ENCODE measurements at regions not wholly inside any gene's neighbourhood (a gene's known extent, or its start where the extent isn't known, plus 50 kb on each side); places are given as distances from the start of the nearest gene placed in this dataset.

GRCh38 chr13:61756031-61756430 lies 340.4 kb upstream of the PCDH20 start:
- no peak for TF ChIP-seq CTCF (IDR thresholded peaks at IDR 0.05; ENCODE audit: low read depth, low read length, poor library complexity, severe bottlenecking)
- TF ChIP-seq EZH2phosphoT487 (IDR thresholded peaks at IDR 0.05; ENCODE audit: borderline replicate concordance, low read length): no peak
